ENCODE measurements at regions not wholly inside any gene's neighbourhood (a gene's known extent, or its start where the extent isn't known, plus 50 kb on each side); places are given as distances from the start of the nearest gene placed in this dataset.
A peak's percentile ranks its signal among the peaks of the same experiment; 100 is the strongest.

GRCh38 chr9:97802276-97802675, 50.8 kb upstream of the FOXE1 start:
- H3K4me3 ChIP-seq: no peak overlapping the region
- no peaks in the 10 kb centered on the region for H3K36me3 ChIP-seq
- DNase-seq (peak in 1 of 2 donors; percentile 47), ATAC-seq (ENCODE audit: low FRiP score in 2 of 2) (no peak)
- WGBS, 2 donors: 87 to 90% methylated on average over 6 of the region's 6 CpGs
- no peak overlapping the region for H3K27ac ChIP-seq
- peaks cover 8 to 11% (median 11%) of the 10 kb centered on the region in 4 donors for H3K4me1 ChIP-seq
- H3K9me3 ChIP-seq: no peaks in the 10 kb centered on the region
- TF ChIP-seq CTCF (IDR thresholded peaks at IDR 0.05) (no peak), POLR2A (IDR thresholded peaks at IDR 0.05) (no peak), EP300 (IDR thresholded peaks at IDR 0.05) (no peak), POLR2AphosphoS5 (IDR thresholded peaks at IDR 0.05) (no peak)
- peaks cover 0 to 9% (median 2%) of the 10 kb centered on the region in 4 donors for H3K27me3 ChIP-seq

- Histone ChIP-seq H3K27me3 (peaks cover 0 to 9% (median 2%) of the 10 kb centered on the region in 4 donors), H3K4me3 (peak overlapping the region; percentile 22 to 54 (median 44)), H3K36me3 (no peaks in the 10 kb centered on the region), H3K9me3 (no peaks in the 10 kb centered on the region), H3K4me1 (peaks cover 8 to 11% (median 11%) of the 10 kb centered on the region in 4 donors), H3K27ac (peak overlapping the region; percentile 29 to 71 (median 62))
- TF ChIP-seq CTCF (IDR thresholded peaks at IDR 0.05): peak; percentile 16 to 63 (median 50)
- TF ChIP-seq POLR2A (IDR thresholded peaks at IDR 0.05): peak in 1 of 4 donors; percentile 60
- TF ChIP-seq EP300 (IDR thresholded peaks at IDR 0.05): no peak
- peak in 1 of 2 donors; percentile 34 for TF ChIP-seq POLR2AphosphoS5 (IDR thresholded peaks at IDR 0.05)
- 6 to 8% methylated on average over 14 to 26 of the region's 75 CpGs for WGBS, 2 donors
- peak; percentile 92 to 96 for ATAC-seq (ENCODE audit: low FRiP score in 2 of 2)
- peak; percentile 90 to 97 for DNase-seq
Measured at GRCh38 chr9:97803167-97804058, 49.6 kb upstream of the FOXE1 start.

Measured in upper lobe of left lung (tissue), 6 donors.